ENCODE measurements at regions not wholly inside any gene's neighbourhood (a gene's known extent, or its start where the extent isn't known, plus 50 kb on each side); places are given as distances from the start of the nearest gene placed in this dataset.

GRCh38 chr12:60144395-60144794, 548.6 kb downstream of the SLC16A7 start:
- TF ChIP-seq REST (IDR thresholded peaks at IDR 0.05; ENCODE audit: borderline replicate concordance), result no peak
- TF ChIP-seq EP300 (conservative IDR thresholded peaks at IDR 0.05; ENCODE audit: poor library complexity, severe bottlenecking), result no peak
- TF ChIP-seq CTCF (IDR thresholded peaks at IDR 0.05; ENCODE audit: poor library complexity, severe bottlenecking), result no peak

Measured in neural cell (in vitro differentiated cells).